ENCODE measurements at regions not wholly inside any gene's neighbourhood (a gene's known extent, or its start where the extent isn't known, plus 50 kb on each side); places are given as distances from the start of the nearest gene placed in this dataset.

DNA sequence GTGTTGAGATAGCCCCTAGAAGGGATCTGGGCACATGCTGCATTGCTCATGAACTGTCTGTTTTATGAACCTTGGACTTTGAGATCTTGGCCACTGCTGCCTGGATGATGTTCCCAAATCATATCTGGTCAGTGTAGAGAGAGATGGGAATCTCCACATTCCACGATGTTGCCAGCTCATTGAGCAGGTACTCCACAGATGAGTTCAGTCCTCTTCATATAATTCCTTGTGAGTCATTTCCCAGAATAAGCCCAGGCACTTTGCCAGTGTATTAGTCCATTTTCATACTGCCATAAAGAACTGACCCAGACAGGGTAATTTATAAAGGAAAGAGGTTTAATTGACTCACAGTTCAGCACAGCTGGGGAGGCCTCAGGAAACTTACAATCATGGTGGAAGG, 254.0 kb upstream of the RUNX1 start:
- no peaks in the 10 kb centered on the region for H3K36me3 Mint-ChIP-seq
- Histone ChIP-seq H3K79me2 (ENCODE audit: insufficient read depth, low read length) (no peaks in the 10 kb centered on the region), H3K27me3 (ENCODE audit: control insufficient read depth in 2 of 2, insufficient read depth in 2 of 2, low read length in 2 of 2) (no peaks in the 10 kb centered on the region), H3K9me3 (replicated peaks in 1 of 2; ENCODE audit: control insufficient read depth in 1 of 2, insufficient read depth in 1 of 2, low read length in 2 of 2) (no peaks in the 10 kb centered on the region), H3K4me3 (replicated peaks in 1 of 3; ENCODE audit: low read depth in 2 of 3, low read length in 3 of 3) (no peak overlapping the region), H3K4me1 (ENCODE audit: control insufficient read depth in 1 of 2, insufficient read depth in 2 of 2, low read length in 2 of 2) (no peaks in the 10 kb centered on the region), H3K4me2 (replicated peaks; ENCODE audit: extremely low read depth, low read length, poor library complexity, severe bottlenecking) (no peak overlapping the region), H3K9ac (ENCODE audit: insufficient read depth, low read length, poor library complexity, severe bottlenecking) (no peak overlapping the region), H2AFZ (ENCODE audit: insufficient read depth, low read depth, low read length, poor library complexity, severe bottlenecking) (no peak overlapping the region), H3K27ac (ENCODE audit: low read depth in 1 of 2, low read length in 2 of 2) (no peak overlapping the region), H4K20me1 (ENCODE audit: insufficient read depth, low read length) (no peaks in the 10 kb centered on the region), H3K36me3 (replicated peaks in 1 of 2; ENCODE audit: control insufficient read depth in 1 of 2, insufficient read depth in 2 of 2, low read length in 2 of 2) (no peaks in the 10 kb centered on the region)
- H3K27me3 Mint-ChIP-seq (ENCODE audit: low read depth in 3 of 3) = peaks cover 2 to 4% (median 3%) of the 10 kb centered on the region in 3 donors
- intact Hi-C loops (cut with micrococcal nuclease) = no loop called here
- DNase-seq = no peak
- H3K9me3 Mint-ChIP-seq = peaks cover 0 to 7% (median 4%) of the 10 kb centered on the region in 7 donors
- peaks cover 4% of the 10 kb centered on the region for H3K4me1 Mint-ChIP-seq
- TF ChIP-seq, protein P1, sequence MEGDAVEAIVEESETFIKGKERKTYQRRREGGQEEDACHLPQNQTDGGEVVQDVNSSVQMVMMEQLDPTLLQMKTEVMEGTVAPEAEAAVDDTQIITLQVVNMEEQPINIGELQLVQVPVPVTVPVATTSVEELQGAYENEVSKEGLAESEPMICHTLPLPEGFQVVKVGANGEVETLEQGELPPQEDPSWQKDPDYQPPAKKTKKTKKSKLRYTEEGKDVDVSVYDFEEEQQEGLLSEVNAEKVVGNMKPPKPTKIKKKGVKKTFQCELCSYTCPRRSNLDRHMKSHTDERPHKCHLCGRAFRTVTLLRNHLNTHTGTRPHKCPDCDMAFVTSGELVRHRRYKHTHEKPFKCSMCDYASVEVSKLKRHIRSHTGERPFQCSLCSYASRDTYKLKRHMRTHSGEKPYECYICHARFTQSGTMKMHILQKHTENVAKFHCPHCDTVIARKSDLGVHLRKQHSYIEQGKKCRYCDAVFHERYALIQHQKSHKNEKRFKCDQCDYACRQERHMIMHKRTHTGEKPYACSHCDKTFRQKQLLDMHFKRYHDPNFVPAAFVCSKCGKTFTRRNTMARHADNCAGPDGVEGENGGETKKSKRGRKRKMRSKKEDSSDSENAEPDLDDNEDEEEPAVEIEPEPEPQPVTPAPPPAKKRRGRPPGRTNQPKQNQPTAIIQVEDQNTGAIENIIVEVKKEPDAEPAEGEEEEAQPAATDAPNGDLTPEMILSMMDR (IDR thresholded peaks at IDR 0.05) = no peak
- no peak overlapping the region for H3K27ac Mint-ChIP-seq
- H3K4me3 Mint-ChIP-seq = no peak overlapping the region
- no CpG with 5 or more reads among the region's 1 CpG for WGBS (ENCODE audit: insufficient coverage)

DNA sequence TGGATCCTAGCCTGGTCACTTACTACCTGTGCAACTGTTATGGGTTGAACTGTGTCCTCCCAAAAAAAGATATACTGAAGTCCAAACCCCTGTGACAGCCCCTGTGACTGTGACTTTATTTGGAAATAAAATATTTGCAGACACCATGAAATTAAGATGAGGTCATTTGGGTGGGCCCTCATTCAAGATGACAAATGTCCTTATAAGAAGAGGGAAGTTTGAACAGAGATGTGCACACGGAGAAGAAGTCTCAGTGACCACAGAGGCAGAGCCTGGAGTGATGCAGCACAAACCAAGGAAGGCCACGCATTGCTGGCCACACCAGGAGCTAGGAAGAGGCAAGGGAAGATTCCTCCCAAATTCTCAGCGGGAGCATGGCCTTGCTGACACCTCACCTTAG, 249.7 kb upstream of the RUNX1 start:
- no peak overlapping the region for H2AFZ ChIP-seq (ENCODE audit: insufficient read depth, low read depth, low read length, poor library complexity, severe bottlenecking)
- Mint-ChIP-seq H3K9me3 (peaks cover 0 to 8% (median 3%) of the 10 kb centered on the region in 7 donors), H3K36me3 (no peaks in the 10 kb centered on the region), H3K27me3 (ENCODE audit: low read depth in 3 of 3) (peaks cover 0 to 3% (median 3%) of the 10 kb centered on the region in 3 donors), H3K4me1 (peaks cover 5% of the 10 kb centered on the region), H3K4me3 (no peak overlapping the region), H3K27ac (no peak overlapping the region)
- TF ChIP-seq, protein P1 (IDR thresholded peaks at IDR 0.05) = no peak
- H3K9ac ChIP-seq (ENCODE audit: insufficient read depth, low read length, poor library complexity, severe bottlenecking) = no peak overlapping the region
- H3K9me3 ChIP-seq (replicated peaks in 1 of 2; ENCODE audit: control insufficient read depth in 1 of 2, insufficient read depth in 1 of 2, low read length in 2 of 2) = no peaks in the 10 kb centered on the region
- H3K36me3 ChIP-seq (replicated peaks in 1 of 2; ENCODE audit: control insufficient read depth in 1 of 2, insufficient read depth in 2 of 2, low read length in 2 of 2) = no peaks in the 10 kb centered on the region
- WGBS (ENCODE audit: insufficient coverage) = 0% methylated on average over 1 of the region's 3 CpGs
- H3K4me2 ChIP-seq (replicated peaks; ENCODE audit: extremely low read depth, low read length, poor library complexity, severe bottlenecking) = no peak overlapping the region
- no peaks in the 10 kb centered on the region for H3K27me3 ChIP-seq (ENCODE audit: control insufficient read depth in 2 of 2, insufficient read depth in 2 of 2, low read length in 2 of 2)
- H3K4me3 ChIP-seq (replicated peaks in 1 of 3; ENCODE audit: low read depth in 2 of 3, low read length in 3 of 3) = no peak overlapping the region
- intact Hi-C loops (cut with micrococcal nuclease) = no loop called here
- H3K79me2 ChIP-seq (ENCODE audit: insufficient read depth, low read length) = no peaks in the 10 kb centered on the region
- peak; percentile 14 to 19 (median 16) for DNase-seq
- H3K4me1 ChIP-seq (ENCODE audit: control insufficient read depth in 1 of 2, insufficient read depth in 2 of 2, low read length in 2 of 2) = no peaks in the 10 kb centered on the region
- no peak overlapping the region for H3K27ac ChIP-seq (ENCODE audit: low read depth in 1 of 2, low read length in 2 of 2)
- H4K20me1 ChIP-seq (ENCODE audit: insufficient read depth, low read length) = no peaks in the 10 kb centered on the region

Data from CD14-positive monocyte (primary cell).